Stomach (tissue), 4 donors: ENCODE measurements at regions not wholly inside any gene's neighbourhood (a gene's known extent, or its start where the extent isn't known, plus 50 kb on each side); places are given as distances from the start of the nearest gene placed in this dataset.

ENCODE experiments used
- EP300 ChIP-seq: sonication (generic); formaldehyde crosslinking; IDR thresholded peaks from one replicate; pipeline ENCODE4 v1.6.1; 2017; ENCODE audit warnings: antibody characterized with exemption
- POLR2A ChIP-seq, 4 donors: fragments of 450-650 bp; IDR thresholded peaks; one replicate each; pipeline ENCODE4 v1.6.1; 2016; ENCODE audit warnings: antibody characterized with exemption in 4 of 4, control low read depth in 2 of 4, mild to moderate bottlenecking in 1 of 4, moderate library complexity in 1 of 4
- TF ChIP-seq, protein P1 (sequence below), 7 experiments: fragments of 450-650 bp in 4 of 7; fragments of 200-600 bp in 3 of 7; sonication (generic) in 3 of 7; IDR thresholded peaks; one replicate each; pipeline ENCODE4 v1.5.1; 2016 to 2019; ENCODE audit warnings: antibody characterized with exemption in 7 of 7, control low read depth in 2 of 7, mild to moderate bottlenecking in 1 of 7

GRCh38 chr4:186910385-186910784, 186.7 kb upstream of the FAT1 start:
- TF ChIP-seq, protein P1, sequence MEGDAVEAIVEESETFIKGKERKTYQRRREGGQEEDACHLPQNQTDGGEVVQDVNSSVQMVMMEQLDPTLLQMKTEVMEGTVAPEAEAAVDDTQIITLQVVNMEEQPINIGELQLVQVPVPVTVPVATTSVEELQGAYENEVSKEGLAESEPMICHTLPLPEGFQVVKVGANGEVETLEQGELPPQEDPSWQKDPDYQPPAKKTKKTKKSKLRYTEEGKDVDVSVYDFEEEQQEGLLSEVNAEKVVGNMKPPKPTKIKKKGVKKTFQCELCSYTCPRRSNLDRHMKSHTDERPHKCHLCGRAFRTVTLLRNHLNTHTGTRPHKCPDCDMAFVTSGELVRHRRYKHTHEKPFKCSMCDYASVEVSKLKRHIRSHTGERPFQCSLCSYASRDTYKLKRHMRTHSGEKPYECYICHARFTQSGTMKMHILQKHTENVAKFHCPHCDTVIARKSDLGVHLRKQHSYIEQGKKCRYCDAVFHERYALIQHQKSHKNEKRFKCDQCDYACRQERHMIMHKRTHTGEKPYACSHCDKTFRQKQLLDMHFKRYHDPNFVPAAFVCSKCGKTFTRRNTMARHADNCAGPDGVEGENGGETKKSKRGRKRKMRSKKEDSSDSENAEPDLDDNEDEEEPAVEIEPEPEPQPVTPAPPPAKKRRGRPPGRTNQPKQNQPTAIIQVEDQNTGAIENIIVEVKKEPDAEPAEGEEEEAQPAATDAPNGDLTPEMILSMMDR (IDR thresholded peaks at IDR 0.05), result no peak
- TF ChIP-seq POLR2A (IDR thresholded peaks at IDR 0.05) (no peak), EP300 (no peak)
